AG04450 (cell line): ENCODE measurements at regions not wholly inside any gene's neighbourhood (a gene's known extent, or its start where the extent isn't known, plus 50 kb on each side); places are given as distances from the start of the nearest gene placed in this dataset.

ENCODE experiments used
- CTCF ChIA-PET: fragments of 300-600, 350-600 bp; formaldehyde crosslinking; extraction: SDS; loops from one replicate; lab custom pipeline; 2022; ENCODE audit warnings: antibody characterized with exemption, inconsistent platforms; lab: Charles Lee
- POLR2A ChIA-PET: fragments of 350-600 bp; formaldehyde crosslinking; extraction: SDS; loops from one replicate; lab custom pipeline; 2021; ENCODE audit warnings: antibody characterized with exemption, inconsistent platforms; lab: Yijun Ruan, JAX
- DNase-seq: peaks from one replicate; pipeline ENCODE4 v3.0.0-alpha.2; 2011; ENCODE audit warnings: low read depth, low spot score
- H3K27ac ChIP-seq: one replicate; pipeline ENCODE4 v1.5.1; 2012; ENCODE audit warnings: low read depth, low read length, control low read depth
- H3K27me3 ChIP-seq: one replicate; pipeline ENCODE4 v1.6.0; 2012; ENCODE audit warnings: low read length; ENCODE audit not compliant: control insufficient read depth, insufficient read depth
- H3K4me3 ChIP-seq: 2 replicates; pipeline ENCODE4 v1.5.1; 2011; ENCODE audit warnings: mild to moderate bottlenecking, low read depth, low read length, control low read depth
- H3K9me3 ChIP-seq: 2 replicates; pipeline ENCODE4 v1.5.1; 2012; ENCODE audit warnings: low read length; ENCODE audit not compliant: control insufficient read depth, insufficient read depth
- CTCF ChIP-seq: IDR thresholded peaks from 2 replicates; pipeline ENCODE4 v1.5.1; 2011; ENCODE audit warnings: low read depth, low read length, control low read depth, inconsistent platforms

GRCh38 chr18:44197832-44198611, 482.7 kb upstream of the SETBP1 start:
- DNase-seq, result no peak
- no peaks in the 10 kb centered on the region for H3K27me3 ChIP-seq
- H3K9me3 ChIP-seq, result no peaks in the 10 kb centered on the region
- H3K4me3 ChIP-seq, result no peak overlapping the region
- no peak for TF ChIP-seq CTCF
- no peak overlapping the region for H3K27ac ChIP-seq
- ChIA-PET POLR2A (no interaction called here), CTCF (no interaction called here)

DNA sequence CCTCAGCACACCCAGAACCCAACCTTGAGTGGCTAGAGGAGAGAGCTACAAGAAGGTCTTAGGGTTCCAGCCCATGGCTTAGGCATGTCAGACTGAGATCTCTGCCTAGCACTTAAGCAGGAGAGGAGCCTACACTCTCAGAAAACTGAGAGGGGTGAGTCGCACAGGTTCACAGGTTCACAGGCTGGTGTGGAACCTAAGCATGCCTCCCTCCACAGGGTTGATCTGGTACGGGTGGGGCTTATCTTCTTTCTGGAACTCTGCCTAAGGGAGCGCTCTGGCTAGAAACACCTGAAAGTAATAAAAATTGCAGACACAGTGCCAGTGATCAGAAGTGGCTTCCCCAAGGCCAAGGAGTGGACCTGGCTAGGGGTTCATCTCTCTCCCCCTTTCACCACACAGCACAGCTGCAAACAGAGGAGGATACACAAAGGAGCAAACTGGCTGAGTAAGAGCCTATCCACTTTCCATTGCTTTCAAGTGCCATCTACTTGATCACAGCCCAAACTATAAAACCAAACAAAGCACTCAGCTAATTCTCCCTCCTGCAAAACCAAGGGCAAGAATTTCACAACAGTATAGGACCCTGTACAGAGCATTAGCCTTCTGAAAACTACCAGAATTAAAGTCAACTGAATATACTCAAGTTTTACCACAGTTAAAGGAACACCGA, 481.9 kb upstream of the SETBP1 start:
- Histone ChIP-seq H3K27ac (no peak overlapping the region), H3K27me3 (no peaks in the 10 kb centered on the region), H3K9me3 (no peaks in the 10 kb centered on the region), H3K4me3 (no peak overlapping the region)
- ChIA-PET CTCF (interaction anchor here (0.6 kb wide), 1 partner anchor 627 kb away, joined by 3 read pairs; no protein-coding TSS in a partner anchor), POLR2A (no interaction called here)
- no peak for DNase-seq
- no peak for TF ChIP-seq CTCF

GRCh38 chr18:44213293-44213692, 467.4 kb upstream of the SETBP1 start:
- Histone ChIP-seq H3K27ac (no peak overlapping the region), H3K27me3 (no peaks in the 10 kb centered on the region), H3K9me3 (no peaks in the 10 kb centered on the region), H3K4me3 (no peak overlapping the region)
- ChIA-PET CTCF (no interaction called here), POLR2A (no interaction called here)
- no peak for TF ChIP-seq CTCF
- no peak for DNase-seq

- Histone ChIP-seq H3K4me3 (no peak overlapping the region), H3K27me3 (no peaks in the 10 kb centered on the region), H3K9me3 (no peaks in the 10 kb centered on the region), H3K27ac (no peak overlapping the region)
- no peak for TF ChIP-seq CTCF
- CTCF ChIA-PET, result no interaction called here
- POLR2A ChIA-PET, result no interaction called here
- no peak for DNase-seq
Observed at GRCh38 chr18:44214396-44214795, 466.3 kb upstream of the SETBP1 start.

DNA sequence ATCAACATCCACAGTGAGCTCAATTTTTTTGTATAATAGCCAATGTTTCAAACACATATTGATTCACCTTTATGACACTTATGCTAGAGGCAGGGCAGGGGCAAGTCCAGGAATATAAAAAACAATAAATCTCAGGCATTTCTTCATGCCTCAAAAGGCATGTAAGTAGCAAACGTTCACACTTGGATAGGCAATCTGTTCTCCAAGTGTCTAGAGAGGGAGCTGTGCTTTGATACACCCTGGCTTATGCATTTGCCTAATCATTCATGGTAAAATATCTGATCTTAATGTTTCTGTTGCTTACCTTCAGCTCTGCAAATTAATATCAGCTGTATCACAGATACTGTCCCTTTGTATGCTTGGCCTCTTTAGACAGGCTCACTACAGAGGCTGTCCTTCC, 464.5 kb upstream of the SETBP1 start:
- no peak for TF ChIP-seq CTCF
- Histone ChIP-seq H3K27me3 (no peaks in the 10 kb centered on the region), H3K4me3 (no peak overlapping the region), H3K27ac (no peak overlapping the region), H3K9me3 (no peaks in the 10 kb centered on the region)
- CTCF ChIA-PET, result no interaction called here
- POLR2A ChIA-PET, result no interaction called here
- DNase-seq, result no peak
